GM13976 (cell line): ENCODE measurements at regions not wholly inside any gene's neighbourhood (a gene's known extent, or its start where the extent isn't known, plus 50 kb on each side); places are given as distances from the start of the nearest gene placed in this dataset.

Experiments used
- DNase-seq: peaks from one replicate; pipeline ENCODE4 v3.0.0; 2012; ENCODE audit warnings: low spot score
- CTCF ChIP-seq: IDR thresholded peaks from 2 replicates; pipeline ENCODE4 v1.5.1; 2012; ENCODE audit warnings: borderline replicate concordance, mild to moderate bottlenecking; ENCODE audit not compliant: insufficient read depth; ENCODE audit errors: extremely low read depth, missing control alignments, control extremely low read depth
- in situ Hi-C: fragments of 300-500 bp; cut with MboI; formaldehyde crosslinking; loops from one replicate; pipeline ENCODE4 v1.12.0; 2022; ENCODE audit warnings: low sequenced_read_pairs, mixed read lengths, inconsistent platforms; ENCODE audit not compliant: unreplicated experiment

- in situ Hi-C loops = no loop called here
- no peak for TF ChIP-seq CTCF
- DNase-seq = no peak
These were observed 231.1 kb upstream of the SDK2 start for GRCh38 chr17:73875346-73875745.

- in situ Hi-C loops = no loop called here
- no peak for TF ChIP-seq CTCF
- no peak for DNase-seq
These were observed 233.7 kb upstream of the SDK2 start for GRCh38 chr17:73877962-73878361.

GRCh38 chr17:73878923-73879322, 234.7 kb upstream of the SDK2 start:
- in situ Hi-C loops = no loop called here
- no peak for DNase-seq
- TF ChIP-seq CTCF = no peak

GRCh38 chr17:73879987-73880386, 235.7 kb upstream of the SDK2 start:
- in situ Hi-C loops = no loop called here
- no peak for TF ChIP-seq CTCF
- DNase-seq = no peak

GRCh38 chr17:73882590-73882989, 238.3 kb upstream of the SDK2 start:
- in situ Hi-C loops = no loop called here
- DNase-seq = no peak
- no peak for TF ChIP-seq CTCF

- no peak for DNase-seq
- no peak for TF ChIP-seq CTCF
- in situ Hi-C loops = no loop called here
These were observed 238.9 kb upstream of the SDK2 start for GRCh38 chr17:73883175-73883574.

- in situ Hi-C loops = no loop called here
- TF ChIP-seq CTCF = no peak
These were observed 243.5 kb upstream of the SDK2 start for GRCh38 chr17:73887739-73888138.

More at GRCh38 chr17:73887739-73888138, 243.5 kb upstream of the SDK2 start:
- DNase-seq = no peak
